HG02642 (cell line): ENCODE measurements at regions not wholly inside any gene's neighbourhood (a gene's known extent, or its start where the extent isn't known, plus 50 kb on each side); places are given as distances from the start of the nearest gene placed in this dataset.

Experiments used
- ATAC-seq: cut with Tn5 transposase; IDR thresholded peaks from one replicate; pipeline ENCODE4 v1.9.1; 2021; ENCODE audit warnings: mild to moderate bottlenecking; ENCODE audit not compliant: unreplicated experiment, poor library complexity

GRCh38 chr18:1875219-1875618, 696.1 kb downstream of the METTL4 start:
- no peak for ATAC-seq

DNA sequence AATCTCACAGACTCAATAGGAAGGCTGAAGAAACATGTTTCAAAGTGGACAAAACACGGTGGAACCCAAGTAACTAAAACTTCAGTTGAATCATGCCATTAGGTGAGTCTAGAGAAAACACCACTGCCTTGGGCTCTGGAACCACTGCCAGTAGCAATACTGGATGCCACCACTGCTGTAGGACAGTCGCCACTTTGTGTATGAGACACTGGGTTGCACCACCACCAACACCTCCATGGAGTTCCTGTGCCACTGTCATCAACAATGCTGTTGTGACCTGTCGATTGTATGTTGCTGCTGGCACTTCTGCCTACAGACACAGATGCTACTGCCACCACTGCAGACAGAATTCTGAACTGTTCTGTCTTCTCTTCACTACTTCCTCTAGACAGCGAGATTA, 686.7 kb downstream of the METTL4 start:
- ATAC-seq, result no peak

GRCh38 chr18:1891641-1892040, 679.7 kb downstream of the METTL4 start:
- no peak for ATAC-seq

GRCh38 chr18:1892191-1892590, 679.1 kb downstream of the METTL4 start:
- no peak for ATAC-seq

DNA sequence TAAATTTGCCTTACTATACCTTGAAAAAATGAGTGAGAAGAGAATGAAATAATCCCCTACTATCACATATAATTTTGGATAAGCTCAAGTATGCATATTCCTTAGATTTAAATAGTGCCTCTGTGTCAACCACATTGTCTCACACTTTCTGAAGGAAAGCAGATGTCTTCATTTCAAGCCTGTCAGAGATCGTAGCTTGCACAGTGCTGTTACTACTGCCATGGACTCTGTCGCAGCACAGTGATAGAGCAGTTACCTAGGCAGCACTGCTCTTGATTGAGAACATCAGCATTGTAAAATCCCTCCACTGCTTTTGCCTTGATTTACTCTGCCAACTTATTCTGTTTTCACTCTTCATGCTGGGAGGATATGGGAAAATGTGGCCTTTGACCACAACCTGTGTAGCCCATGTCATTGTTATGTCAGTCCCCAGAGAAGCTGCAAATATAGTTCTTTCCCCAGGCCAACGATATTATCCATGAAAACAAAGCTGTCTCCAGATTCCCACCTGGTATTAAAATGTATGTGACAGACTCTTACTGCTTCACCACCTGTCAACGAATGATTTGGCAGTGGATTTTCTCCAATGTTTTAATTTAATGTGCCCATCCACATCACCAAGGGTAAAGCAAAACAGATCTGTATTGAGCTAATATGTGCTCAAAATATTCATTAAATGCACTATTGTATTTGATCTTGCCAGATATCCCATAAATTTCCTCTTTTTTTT, 675.7 kb downstream of the METTL4 start:
- ATAC-seq, result no peak

GRCh38 chr18:1906421-1906820, 664.9 kb downstream of the METTL4 start:
- no peak for ATAC-seq

DNA sequence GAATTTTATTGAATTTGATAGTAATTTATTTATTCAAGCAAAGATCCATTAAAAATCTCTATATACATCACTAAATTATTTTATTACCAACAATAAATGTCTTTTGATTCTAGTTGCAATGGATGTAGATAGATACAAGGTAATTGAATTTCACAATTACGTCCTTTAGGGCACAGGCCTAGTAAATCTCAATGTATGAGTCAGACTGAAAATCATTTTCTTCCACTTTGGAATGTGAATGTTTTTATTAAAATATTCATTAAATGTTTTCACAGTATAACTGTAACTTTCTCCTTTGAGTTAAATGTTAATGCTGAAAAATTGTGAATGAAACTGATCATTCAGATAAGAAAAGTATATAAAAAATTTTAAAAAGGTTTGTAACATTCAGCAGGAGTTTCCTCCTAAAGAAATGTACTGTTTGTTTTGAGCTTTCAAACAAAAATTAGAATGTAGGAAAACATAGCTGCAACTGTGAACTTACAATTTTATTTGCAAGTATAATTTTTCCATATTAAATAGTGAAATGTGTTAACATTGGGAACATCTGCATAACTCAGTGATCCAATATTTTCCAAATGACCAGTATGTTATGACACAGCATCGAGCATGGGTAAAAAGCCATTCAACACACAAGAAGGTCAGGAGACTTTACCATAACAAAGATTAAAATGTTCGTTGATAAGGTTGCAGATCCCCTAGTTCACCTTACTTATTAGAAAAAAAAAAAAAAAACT, 663.7 kb downstream of the METTL4 start:
- no peak for ATAC-seq

- no peak for ATAC-seq
Observed at GRCh38 chr18:1914489-1914888, 656.8 kb downstream of the METTL4 start.

DNA sequence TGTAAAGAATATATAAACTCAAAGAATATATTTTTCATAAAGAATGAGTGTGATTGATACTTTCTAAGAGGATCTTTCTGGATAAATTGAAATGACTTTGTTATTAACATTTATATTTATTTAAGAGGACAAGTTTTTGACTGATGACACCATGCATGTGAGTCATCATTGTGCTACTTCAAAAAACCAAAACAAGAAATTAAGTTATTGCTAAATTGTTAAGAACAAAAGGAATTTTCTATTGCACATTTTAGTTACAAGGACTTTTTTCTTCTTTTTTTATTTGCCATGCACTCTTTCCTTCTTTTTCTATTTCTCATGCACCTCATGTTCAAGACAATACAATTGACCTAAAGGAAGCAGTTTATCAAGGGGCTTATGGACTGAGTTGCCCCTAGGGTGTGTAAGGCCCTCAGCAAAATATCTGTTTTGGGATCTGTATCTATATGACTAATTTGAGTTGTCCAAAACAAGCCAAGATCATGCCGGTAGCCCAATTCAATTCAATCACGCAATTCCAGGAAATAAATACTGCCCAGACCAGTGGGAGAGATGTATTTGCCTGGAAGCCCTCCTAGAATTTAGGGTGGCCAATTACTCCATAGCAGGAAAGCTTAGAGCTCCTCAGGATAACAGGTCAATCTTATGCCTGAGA, 654.3 kb downstream of the METTL4 start:
- no peak for ATAC-seq

DNA sequence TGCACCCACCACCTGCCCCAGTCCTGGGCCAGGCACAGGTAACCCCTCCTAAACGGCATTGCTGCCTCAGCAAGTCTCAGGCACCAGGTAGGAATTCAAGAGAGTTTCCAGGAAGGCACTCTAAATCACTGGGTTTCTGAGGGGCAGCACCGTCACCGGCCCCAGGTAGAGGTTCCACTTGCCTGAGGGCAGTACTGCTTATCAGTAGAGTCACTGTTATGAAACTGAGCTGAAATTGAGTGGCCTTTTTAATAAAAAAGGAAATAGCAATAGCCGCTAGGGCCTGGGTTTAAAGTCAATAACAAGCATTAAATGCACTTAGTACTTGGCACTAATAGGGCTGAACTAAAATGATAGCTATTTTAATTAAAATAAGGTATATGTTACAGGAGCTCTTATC, 653.7 kb downstream of the METTL4 start:
- ATAC-seq, result no peak

DNA sequence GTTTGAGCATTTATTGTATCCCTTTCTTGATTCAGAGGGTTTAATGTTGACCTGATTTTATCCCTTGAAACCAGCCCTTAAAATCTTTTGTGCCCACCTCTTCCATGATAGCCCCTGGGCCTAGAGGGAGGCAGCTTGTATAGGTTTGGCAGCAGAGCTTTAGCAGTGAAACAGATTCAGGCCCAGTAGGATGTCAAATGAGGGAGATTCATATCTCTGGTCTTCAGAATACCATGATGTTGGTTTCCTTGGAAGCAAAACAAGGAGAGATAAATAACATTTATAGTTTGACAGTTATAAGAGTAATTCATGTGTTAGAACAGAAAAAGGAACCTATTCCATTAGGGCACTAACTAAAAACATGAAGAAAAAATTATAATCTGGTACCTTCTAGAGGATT, 649.2 kb downstream of the METTL4 start:
- ATAC-seq, result no peak

- ATAC-seq, result no peak
Observed at GRCh38 chr18:1928711-1929110, 642.6 kb downstream of the METTL4 start.

GRCh38 chr18:1929720-1930119, 641.6 kb downstream of the METTL4 start:
- no peak for ATAC-seq

DNA sequence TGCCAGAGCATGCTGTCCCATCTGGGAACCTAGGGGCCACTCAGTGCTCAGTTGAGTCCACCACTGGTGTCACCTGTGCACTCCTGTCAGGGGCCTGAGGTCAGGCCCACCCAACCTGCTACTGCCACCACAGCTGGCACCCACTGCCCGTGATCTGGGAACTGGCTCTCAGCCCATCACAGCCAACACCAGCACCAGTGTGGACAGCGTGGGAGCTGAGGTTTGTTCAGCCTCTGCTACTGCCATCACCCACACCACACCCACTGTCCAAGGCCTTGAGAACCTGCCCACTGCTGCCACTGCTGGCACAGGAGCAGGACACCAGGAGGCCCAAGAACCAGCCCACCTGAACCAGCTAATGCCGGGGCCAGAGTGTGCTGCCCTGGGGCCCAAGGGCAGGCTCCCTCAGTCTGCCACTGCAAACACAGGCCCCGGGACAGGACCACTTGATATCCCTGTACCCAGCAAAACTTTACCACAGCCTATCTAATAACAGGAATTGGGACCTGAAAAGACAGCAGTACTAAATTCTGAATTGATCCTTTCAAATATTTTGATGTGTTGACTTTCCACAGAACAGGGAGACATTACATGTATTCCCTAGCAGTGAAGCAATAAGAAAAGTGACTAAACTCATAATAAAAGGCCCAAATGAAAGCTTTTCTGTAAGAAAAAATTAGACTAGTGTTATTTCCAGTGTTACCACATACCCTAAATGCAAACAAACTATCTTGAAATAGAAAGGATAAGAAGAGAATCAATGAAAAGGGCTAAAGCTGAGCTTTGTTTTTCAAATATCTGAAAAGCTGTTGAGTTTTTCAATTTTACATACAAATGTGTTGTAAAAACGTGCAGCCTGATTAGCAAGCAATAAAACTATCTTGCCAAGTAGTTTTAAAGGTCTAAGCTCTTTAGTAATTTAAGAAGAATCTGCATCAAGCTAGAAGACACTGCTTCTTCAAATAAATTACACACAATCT, 640.7 kb downstream of the METTL4 start:
- no peak for ATAC-seq

DNA sequence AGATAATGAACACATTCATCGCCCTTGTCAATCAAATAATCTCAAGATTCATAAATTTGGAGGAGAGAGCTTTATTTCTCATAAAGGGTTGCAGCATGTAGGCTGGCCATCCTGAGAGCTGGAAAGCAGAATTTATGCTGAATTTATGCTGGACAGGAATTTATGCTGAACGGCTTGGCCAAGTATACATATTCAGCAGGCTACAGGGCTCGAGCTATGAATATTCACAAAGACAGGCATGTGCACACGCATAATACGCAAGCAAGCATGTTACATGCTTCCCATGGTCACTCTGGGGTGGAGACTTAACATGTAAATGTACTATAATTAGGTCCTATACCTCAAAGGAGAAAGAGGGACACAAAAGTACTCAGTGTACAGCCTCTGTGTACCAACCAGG, 618.8 kb downstream of the METTL4 start:
- no peak for ATAC-seq

- no peak for ATAC-seq
Observed at GRCh38 chr18:1954583-1955312, 616.6 kb downstream of the METTL4 start.

DNA sequence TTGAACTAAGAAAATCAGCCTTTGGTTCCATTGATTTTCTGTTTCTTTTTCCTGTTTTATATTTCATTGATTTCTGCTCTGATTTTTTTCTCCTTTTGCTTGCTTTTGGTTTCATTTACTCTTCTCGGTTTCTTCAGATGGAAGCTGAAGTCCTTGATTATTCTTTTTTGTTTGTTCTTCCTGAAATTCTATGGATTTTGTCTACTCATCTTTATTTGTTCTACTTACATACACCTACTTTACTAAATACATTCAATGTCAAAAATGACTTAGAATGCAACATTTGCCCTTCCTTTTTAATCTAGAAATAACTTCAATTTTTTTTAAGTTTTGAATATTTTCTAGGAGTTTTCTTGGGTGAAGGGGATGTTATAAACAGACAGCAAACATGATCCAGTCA, 612.5 kb downstream of the METTL4 start:
- no peak for ATAC-seq

- ATAC-seq, result no peak
Observed at GRCh38 chr18:1965016-1965415, 606.3 kb downstream of the METTL4 start.

GRCh38 chr18:1965541-1965940, 605.8 kb downstream of the METTL4 start:
- ATAC-seq, result no peak
